ENCODE measurements at regions not wholly inside any gene's neighbourhood (a gene's known extent, or its start where the extent isn't known, plus 50 kb on each side); places are given as distances from the start of the nearest gene placed in this dataset.
"Not testable (repeated sequence)": the region's sequence is repeated elsewhere in the genome, so short reads cannot be mapped to it uniquely, and the experiment has no call there.

DNA sequence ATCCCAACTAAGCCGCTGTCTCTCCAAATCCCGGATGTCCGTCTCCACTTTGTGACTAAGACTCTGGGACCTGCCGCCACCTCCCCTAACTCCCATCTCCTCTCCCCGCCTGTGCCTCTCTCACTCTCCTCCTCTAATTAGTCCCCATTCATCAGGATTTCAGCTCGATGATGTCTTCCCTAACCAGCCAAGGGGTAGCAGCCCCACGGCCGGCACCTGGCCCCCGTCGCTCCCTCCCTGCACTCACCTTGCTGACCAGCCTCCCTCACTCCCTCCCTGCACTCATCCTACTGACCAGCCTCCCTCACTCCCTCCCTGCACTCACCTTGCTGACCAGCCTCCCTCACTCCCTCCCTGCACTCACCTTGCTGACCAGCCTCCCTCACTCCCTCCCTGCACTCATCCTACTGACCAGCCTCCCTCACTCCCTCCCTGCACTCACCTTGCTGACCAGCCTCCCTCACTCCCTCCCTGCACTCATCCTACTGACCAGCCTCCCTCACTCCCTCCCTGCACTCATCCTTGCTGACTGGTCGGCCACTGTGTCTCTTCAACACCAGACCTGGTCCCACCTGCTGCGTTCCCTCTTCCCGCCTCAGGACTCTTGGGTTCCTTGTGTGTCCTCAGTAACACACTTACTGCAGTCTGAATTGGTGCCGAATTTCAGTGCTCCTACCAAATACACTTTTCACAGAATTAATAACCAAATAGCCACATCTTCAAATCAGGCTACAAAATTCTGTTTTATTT lies 179.3 kb upstream of the SALL3 start:
- H3K36me3 Mint-ChIP-seq; H3K4me3 Mint-ChIP-seq; H3K4me1 Mint-ChIP-seq (ENCODE audit: low read depth); DNase-seq; POLR2A ChIA-PET; H3K9me3 Mint-ChIP-seq; H3K27ac Mint-ChIP-seq; CTCF ChIA-PET; H3K27me3 Mint-ChIP-seq; intact Hi-C loops (cut with micrococcal nuclease): not testable (repeated sequence)

DNA sequence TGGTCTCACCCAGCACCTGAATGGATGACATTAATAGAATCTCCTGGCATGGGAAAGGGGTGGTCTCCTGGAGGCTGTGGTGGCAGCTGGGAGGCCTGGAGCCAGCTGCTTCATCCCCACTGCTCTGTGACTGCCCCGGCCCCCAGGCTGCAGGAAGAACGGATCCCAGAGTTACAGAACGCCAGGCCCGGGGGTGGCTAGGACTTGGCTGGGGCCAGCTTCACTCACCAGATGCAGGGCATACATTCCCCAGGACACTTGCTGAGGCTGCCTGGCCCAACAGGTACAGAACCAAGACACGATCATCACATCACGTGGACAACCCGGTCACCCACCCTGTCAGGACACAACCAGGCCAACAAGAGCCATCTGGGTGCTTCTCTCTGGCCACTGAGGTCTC lies 178.6 kb upstream of the SALL3 start:
- H3K4me3 Mint-ChIP-seq, result no peak overlapping the region
- CTCF ChIA-PET, result no interaction called here
- no peaks in the 10 kb centered on the region for H3K4me1 Mint-ChIP-seq (ENCODE audit: low read depth)
- no peak overlapping the region for H3K27ac Mint-ChIP-seq
- peaks cover 2% of the 10 kb centered on the region for H3K27me3 Mint-ChIP-seq
- POLR2A ChIA-PET, result no interaction called here
- H3K36me3 Mint-ChIP-seq, result no peaks in the 10 kb centered on the region
- intact Hi-C loops (cut with micrococcal nuclease), result no loop called here
- no peak for DNase-seq
- no peaks in the 10 kb centered on the region for H3K9me3 Mint-ChIP-seq

DNA sequence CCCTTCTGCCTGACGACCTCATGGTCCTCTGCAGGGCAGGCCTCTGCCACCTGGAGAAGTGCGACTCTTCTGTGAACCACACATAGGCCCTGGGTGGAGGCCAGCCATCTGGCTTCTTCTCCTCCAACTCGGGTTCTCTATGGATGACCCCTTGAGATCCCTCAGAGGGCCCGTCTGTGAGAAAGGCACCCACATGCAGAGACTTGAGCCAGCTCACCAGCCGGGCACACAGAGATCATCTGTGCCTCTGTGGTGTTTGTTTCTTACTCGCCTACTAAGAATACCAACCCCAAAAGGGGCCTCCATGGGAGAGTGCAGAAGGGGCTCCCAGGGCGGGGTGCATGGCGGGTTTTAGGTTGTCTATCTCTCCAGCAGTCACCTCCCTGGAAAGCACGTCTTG lies 176.5 kb upstream of the SALL3 start:
- Mint-ChIP-seq H3K27me3 (peaks cover 2% of the 10 kb centered on the region), H3K36me3 (no peaks in the 10 kb centered on the region), H3K4me3 (no peak overlapping the region), H3K9me3 (no peaks in the 10 kb centered on the region), H3K27ac (no peak overlapping the region), H3K4me1 (ENCODE audit: low read depth) (no peaks in the 10 kb centered on the region)
- no peak for DNase-seq
- ChIA-PET CTCF (no interaction called here), POLR2A (no interaction called here)
- intact Hi-C loops (cut with micrococcal nuclease), result no loop called here

DNA sequence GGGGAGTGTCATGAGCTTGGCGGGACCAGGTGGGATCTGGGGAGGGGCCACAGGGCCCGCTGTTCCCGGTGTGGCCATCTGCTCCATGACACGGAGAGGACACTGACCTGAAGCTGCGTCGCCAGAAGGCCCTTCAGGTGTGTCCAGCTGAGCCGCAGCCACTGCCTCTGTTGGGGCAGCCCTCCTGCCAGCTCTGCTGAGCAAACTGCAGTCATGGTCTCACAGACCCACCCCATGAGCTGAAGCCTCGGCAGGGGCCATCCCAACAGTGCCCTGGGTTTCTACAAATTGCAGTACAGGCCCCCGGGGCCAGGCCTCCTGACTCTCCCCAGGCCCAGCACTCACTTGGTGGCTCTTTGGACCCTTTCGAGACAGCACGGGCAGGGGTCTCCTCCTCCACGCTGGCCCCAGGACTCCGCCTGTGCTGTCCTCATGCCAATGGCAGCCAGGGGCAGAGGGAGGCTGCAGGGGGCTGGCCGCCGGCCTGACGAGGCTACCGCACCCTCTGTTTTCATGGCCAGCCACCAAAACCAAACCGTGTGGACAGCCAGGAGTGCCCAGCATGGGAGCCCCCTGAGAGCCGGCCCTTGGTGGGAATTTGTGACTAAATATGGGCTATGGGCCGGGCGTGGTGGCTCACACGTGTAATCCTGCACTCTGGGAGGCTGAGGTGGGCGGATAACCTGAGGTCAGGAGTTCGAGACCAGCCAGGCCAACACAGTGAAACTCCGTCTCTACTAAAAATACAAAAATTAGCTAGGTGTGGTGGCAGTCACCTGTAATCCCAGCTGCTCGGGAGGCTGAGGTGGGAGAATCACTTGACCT lies 175.2 kb upstream of the SALL3 start:
- Mint-ChIP-seq H3K27me3 (peaks cover 2% of the 10 kb centered on the region), H3K36me3 (no peaks in the 10 kb centered on the region), H3K4me1 (ENCODE audit: low read depth) (no peaks in the 10 kb centered on the region), H3K9me3 (peaks cover under 1% of the 10 kb centered on the region), H3K27ac (no peak overlapping the region), H3K4me3 (no peak overlapping the region)
- no peak for DNase-seq
- intact Hi-C loops (cut with micrococcal nuclease), result no loop called here
- ChIA-PET POLR2A (no interaction called here), CTCF (no interaction called here)

DNA sequence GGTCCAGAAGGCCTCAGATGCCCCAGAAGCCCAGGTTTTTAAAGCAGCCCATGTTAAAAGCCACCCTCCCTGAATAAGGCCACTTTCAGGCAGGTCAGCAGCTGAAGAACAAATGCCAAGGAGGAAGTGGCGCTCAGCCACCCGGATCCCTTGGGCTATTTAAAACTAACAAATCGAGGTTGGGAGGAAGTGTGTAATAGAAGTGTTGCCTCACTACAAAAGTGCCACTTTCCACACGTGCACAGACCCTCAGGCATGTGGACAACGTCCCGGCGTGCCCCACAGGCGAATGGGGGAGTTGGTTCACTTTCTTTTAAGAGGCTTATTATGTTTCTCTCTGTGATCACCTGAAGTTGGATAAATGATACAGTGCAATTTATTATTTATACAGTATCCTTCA lies 173.8 kb upstream of the SALL3 start:
- intact Hi-C loops (cut with micrococcal nuclease), result no loop called here
- POLR2A ChIA-PET, result no interaction called here
- Mint-ChIP-seq H3K4me1 (ENCODE audit: low read depth) (no peaks in the 10 kb centered on the region), H3K9me3 (peaks cover 8% of the 10 kb centered on the region), H3K36me3 (no peaks in the 10 kb centered on the region), H3K27me3 (peaks cover 2% of the 10 kb centered on the region), H3K4me3 (no peak overlapping the region), H3K27ac (no peak overlapping the region)
- no peak for DNase-seq
- CTCF ChIA-PET, result no interaction called here

DNA sequence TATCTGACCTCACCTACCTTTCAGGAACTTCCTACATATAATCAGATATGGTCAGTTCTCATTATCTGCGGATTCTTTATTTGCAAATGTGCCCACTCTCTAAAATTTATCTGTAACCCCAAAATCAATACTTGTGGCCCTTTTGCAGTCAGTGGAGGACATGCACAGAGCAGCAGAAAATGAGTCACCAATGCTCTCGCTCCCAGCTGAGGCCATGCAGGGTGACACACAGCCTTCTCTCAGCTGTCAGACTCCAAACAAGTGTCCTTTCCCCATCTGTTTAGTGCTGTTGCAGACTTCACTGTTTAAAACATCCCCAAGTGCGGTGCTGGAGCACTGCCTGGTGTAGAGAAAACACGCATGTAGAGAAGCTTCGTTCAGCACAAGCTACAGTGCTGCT lies 171.9 kb upstream of the SALL3 start:
- ChIA-PET CTCF (no interaction called here), POLR2A (no interaction called here)
- Mint-ChIP-seq H3K36me3 (no peaks in the 10 kb centered on the region), H3K27me3 (peaks cover 2% of the 10 kb centered on the region), H3K27ac (no peak overlapping the region), H3K4me3 (no peak overlapping the region), H3K9me3 (peaks cover 8% of the 10 kb centered on the region), H3K4me1 (ENCODE audit: low read depth) (no peaks in the 10 kb centered on the region)
- intact Hi-C loops (cut with micrococcal nuclease), result no loop called here
- DNase-seq, result no peak

DNA sequence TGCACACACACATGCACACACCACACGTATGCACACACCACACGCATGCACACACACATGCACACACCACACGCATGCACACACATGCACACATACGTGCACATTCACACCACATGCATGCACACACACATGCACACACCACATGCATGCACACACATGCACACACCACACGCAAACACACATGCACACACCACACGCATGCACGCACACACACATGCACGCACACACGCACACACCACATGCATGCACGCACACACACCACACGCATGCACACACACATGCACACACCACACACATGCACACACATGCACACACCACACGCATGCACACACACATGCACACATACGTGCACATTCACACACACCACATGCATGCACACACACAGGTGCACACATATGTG lies 169.8 kb upstream of the SALL3 start:
- peaks cover 5% of the 10 kb centered on the region for H3K27me3 Mint-ChIP-seq
- peaks cover 8% of the 10 kb centered on the region for H3K9me3 Mint-ChIP-seq
- no peak overlapping the region for H3K27ac Mint-ChIP-seq
- intact Hi-C loops (cut with micrococcal nuclease), result no loop called here
- no peaks in the 10 kb centered on the region for H3K36me3 Mint-ChIP-seq
- POLR2A ChIA-PET, result no interaction called here
- CTCF ChIA-PET, result no interaction called here
- H3K4me3 Mint-ChIP-seq, result no peak overlapping the region
- no peaks in the 10 kb centered on the region for H3K4me1 Mint-ChIP-seq (ENCODE audit: low read depth)
- DNase-seq, result no peak

DNA sequence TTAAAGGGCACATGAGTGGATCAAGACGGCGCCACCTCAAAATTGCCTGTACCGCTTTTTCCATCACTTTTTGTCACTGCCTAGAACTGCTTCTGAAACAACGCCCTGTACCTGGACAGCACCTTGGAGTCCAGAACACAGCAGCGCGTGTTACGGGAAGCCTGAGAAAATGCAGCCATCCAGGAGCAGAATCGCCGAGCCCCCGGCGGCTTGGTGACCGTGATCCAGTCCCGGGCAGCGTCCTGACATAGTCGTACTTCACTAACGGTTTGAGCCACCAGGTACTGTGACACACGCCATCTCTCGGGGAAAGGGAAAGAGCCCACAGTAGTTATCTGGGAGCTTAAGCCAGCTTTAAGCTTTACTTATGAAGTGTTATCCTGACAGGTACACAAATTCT lies 168.9 kb upstream of the SALL3 start:
- CTCF ChIA-PET, result no interaction called here
- DNase-seq, result no peak
- H3K27ac Mint-ChIP-seq, result no peak overlapping the region
- H3K4me3 Mint-ChIP-seq, result no peak overlapping the region
- intact Hi-C loops (cut with micrococcal nuclease), result no loop called here
- H3K9me3 Mint-ChIP-seq, result peaks cover 8% of the 10 kb centered on the region
- peaks cover 8% of the 10 kb centered on the region for H3K27me3 Mint-ChIP-seq
- no peaks in the 10 kb centered on the region for H3K4me1 Mint-ChIP-seq (ENCODE audit: low read depth)
- H3K36me3 Mint-ChIP-seq, result no peaks in the 10 kb centered on the region
- POLR2A ChIA-PET, result no interaction called here

DNA sequence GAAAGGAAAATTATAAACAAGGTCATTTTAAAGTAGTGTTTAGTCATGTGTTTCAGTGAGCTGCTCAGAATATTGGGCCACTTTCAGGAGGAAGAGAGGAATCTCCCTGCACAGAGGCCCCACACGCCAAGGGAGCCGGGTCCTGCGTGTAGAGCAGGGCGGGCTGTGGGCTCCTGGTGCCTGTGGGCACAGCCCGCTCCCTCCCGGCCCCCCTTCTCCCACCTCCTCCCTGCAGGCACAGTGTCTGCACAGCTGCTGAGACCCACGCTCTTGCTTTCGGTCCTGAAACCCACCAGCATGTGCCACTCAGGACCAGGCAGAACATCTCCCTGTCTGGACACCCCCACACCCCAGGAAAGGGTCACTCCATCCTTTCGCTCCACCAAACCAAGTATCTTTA lies 167.6 kb upstream of the SALL3 start:
- H3K9me3 Mint-ChIP-seq, result peaks cover 8% of the 10 kb centered on the region
- intact Hi-C loops (cut with micrococcal nuclease), result no loop called here
- ChIA-PET CTCF (no interaction called here), POLR2A (no interaction called here)
- no peak for DNase-seq
- no peaks in the 10 kb centered on the region for H3K36me3 Mint-ChIP-seq
- H3K4me3 Mint-ChIP-seq, result no peak overlapping the region
- H3K27ac Mint-ChIP-seq, result no peak overlapping the region
- H3K4me1 Mint-ChIP-seq (ENCODE audit: low read depth), result no peaks in the 10 kb centered on the region
- H3K27me3 Mint-ChIP-seq, result peaks cover 8% of the 10 kb centered on the region

DNA sequence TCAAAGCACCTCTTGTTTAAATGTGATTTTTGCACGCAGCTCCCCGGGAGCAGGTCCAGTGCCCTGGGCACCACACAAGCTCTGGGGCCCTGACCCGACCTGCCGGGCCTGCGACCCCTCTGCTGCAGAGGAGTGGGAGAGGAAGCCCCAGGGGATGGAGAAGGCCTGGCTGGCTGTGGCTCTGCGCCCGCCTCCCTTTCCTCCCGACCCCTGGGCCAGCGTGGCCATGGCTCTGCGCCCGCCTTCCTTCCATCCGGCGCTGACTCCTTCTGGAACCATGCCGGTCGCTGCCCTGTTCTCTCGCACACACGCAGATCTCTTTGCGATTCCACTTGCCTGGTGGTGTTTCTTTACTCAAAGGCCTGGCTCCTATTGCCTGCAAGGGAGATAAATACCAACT lies 166.5 kb upstream of the SALL3 start:
- CTCF ChIA-PET, result no interaction called here
- Mint-ChIP-seq H3K27me3 (peaks cover 8% of the 10 kb centered on the region), H3K27ac (no peak overlapping the region), H3K36me3 (no peaks in the 10 kb centered on the region), H3K9me3 (peaks cover 8% of the 10 kb centered on the region), H3K4me3 (no peak overlapping the region), H3K4me1 (ENCODE audit: low read depth) (no peaks in the 10 kb centered on the region)
- POLR2A ChIA-PET, result no interaction called here
- intact Hi-C loops (cut with micrococcal nuclease), result no loop called here
- no peak for DNase-seq

DNA sequence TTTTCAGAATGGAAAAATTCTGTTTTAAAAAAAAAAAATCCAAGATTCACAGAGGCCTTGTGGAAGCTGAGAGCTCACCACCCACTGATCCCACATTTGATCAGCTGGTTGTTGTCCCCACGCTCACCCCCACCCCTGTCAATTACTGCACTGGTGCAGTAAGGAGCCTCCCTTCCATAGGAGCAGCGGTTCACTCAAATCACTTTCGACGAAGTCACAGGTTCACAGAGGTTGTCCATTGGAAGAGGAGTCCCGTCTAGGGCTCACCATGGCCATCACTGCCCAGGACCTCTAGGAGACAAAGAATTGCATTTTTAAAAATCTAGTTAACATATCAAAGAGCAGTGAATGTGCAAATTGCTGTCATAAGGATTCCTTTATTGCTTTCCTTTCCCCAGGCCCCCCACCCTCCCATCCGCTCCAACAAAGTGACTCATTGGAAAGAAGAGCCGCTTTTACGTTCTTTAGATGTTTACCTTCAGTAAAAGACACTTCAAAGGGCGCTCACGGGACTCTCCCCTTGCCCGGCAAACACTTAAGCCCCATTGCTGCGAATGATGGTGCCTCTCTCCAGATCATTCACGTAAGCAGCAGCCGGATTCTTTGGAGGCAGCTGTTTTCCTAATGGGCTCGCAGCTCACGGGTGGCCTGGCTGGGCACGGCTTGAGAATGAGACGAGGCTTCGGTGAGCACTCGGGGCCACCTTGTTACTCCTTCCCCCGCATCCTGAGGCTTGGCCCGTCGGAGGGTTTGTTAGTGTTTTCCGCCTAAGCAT lies 165.5 kb upstream of the SALL3 start:
- Mint-ChIP-seq H3K27me3 (peaks cover 8% of the 10 kb centered on the region), H3K4me1 (ENCODE audit: low read depth) (no peaks in the 10 kb centered on the region), H3K27ac (no peak overlapping the region), H3K9me3 (peaks cover 8% of the 10 kb centered on the region), H3K36me3 (no peaks in the 10 kb centered on the region), H3K4me3 (no peak overlapping the region)
- ChIA-PET CTCF (no interaction called here), POLR2A (no interaction called here)
- DNase-seq, result no peak
- intact Hi-C loops (cut with micrococcal nuclease), result no loop called here

DNA sequence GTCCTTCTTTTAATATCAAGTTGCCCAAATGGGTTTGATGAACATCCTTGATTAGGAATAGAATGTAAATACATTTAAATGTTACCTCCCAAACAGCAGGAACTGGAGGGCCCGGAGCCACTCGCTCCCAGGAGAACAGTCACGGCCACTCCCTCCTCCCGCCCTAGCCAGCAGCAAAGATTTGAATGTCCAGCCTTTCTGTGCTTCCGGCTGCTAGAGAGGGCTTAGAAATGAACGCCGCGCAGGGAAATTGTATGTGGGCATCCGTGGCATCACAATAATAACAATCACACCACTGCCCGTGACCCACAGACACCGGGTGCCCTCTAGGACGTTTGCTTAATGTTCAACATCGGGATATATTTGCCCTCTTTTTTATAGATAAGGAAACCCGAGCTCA lies 164.9 kb upstream of the SALL3 start:
- ChIA-PET POLR2A (no interaction called here), CTCF (no interaction called here)
- intact Hi-C loops (cut with micrococcal nuclease), result no loop called here
- Mint-ChIP-seq H3K9me3 (peaks cover 4% of the 10 kb centered on the region), H3K4me3 (no peak overlapping the region), H3K27ac (no peak overlapping the region), H3K27me3 (peaks cover 8% of the 10 kb centered on the region), H3K36me3 (no peaks in the 10 kb centered on the region), H3K4me1 (ENCODE audit: low read depth) (no peaks in the 10 kb centered on the region)
- no peak for DNase-seq

DNA sequence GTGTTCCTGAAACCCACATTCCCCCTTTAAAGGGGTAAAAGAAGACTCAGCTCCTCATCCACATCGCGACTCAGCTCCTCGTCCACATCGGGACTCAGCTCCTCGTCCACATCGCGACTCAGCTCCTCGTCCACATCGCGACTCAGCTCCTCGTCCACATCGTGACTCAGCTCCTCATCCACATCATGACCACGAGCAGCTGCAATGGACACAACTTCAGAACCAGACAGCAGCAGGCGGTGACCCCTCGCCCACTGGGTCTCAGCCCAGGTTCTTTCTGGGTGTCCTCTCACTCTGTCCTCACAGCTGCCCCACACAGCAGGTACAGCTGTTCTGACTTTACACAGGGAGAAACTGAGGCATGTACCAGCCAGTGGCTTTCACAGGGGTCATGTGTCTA lies 163.5 kb upstream of the SALL3 start:
- CTCF ChIA-PET, result no interaction called here
- H3K4me3 Mint-ChIP-seq, result no peak overlapping the region

More for the DNA sequence above, 163.5 kb upstream of the SALL3 start:
- Mint-ChIP-seq H3K4me1 (ENCODE audit: low read depth) (no peaks in the 10 kb centered on the region), H3K27me3 (peaks cover 8% of the 10 kb centered on the region), H3K9me3 (no peaks in the 10 kb centered on the region), H3K36me3 (no peaks in the 10 kb centered on the region), H3K27ac (no peak overlapping the region)
- POLR2A ChIA-PET, result no interaction called here
- no peak for DNase-seq
- intact Hi-C loops (cut with micrococcal nuclease), result no loop called here
